Lower leg skin (tissue), 3 donors: ENCODE measurements at regions not wholly inside any gene's neighbourhood (a gene's known extent, or its start where the extent isn't known, plus 50 kb on each side); places are given as distances from the start of the nearest gene placed in this dataset.

Experiments
- CTCF ChIP-seq, 3 donors: fragments of 450-650 bp; IDR thresholded peaks; one replicate each; pipeline ENCODE4 v1.5.1; 2016; ENCODE audit warnings: antibody characterized with exemption in 3 of 3, mild to moderate bottlenecking in 3 of 3, moderate library complexity in 2 of 3
- POLR2A ChIP-seq, 2 donors: fragments of 450-650 bp; IDR thresholded peaks; one replicate each; pipeline ENCODE4 v1.6.1; 2016 to 2017; ENCODE audit warnings: antibody characterized with exemption in 2 of 2, mild to moderate bottlenecking in 1 of 2, moderate library complexity in 1 of 2

DNA sequence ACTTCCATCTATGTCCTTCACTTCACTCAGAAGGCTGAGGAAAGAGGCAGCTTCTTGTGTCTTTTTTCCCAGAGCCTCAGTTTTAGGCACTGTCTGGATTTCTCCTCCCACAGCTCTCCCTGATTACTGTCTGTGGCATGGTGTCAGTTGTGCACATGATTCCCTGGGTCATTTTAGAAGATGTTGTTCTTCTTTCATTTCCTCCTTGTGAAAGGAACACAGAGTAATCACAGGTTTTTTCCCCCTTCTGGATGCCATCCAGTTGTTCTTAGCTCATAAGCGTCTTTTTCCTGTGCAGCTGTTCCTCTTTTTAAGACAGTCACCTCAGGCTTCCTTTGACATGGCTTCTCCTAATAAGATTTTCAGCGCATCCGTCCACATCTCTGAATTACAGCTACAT lies 212.2 kb downstream of the FAM181B start:
- TF ChIP-seq CTCF (IDR thresholded peaks at IDR 0.05) (no peak), POLR2A (IDR thresholded peaks at IDR 0.05) (no peak)
